Adrenal gland (tissue), 5 donors: ENCODE measurements at regions not wholly inside any gene's neighbourhood (a gene's known extent, or its start where the extent isn't known, plus 50 kb on each side); places are given as distances from the start of the nearest gene placed in this dataset.

Source experiments
- CTCF ChIP-seq, 6 experiments: fragments of 450-650 bp in 4 of 6; fragments of 200-600 bp in 2 of 6; sonication (generic) in 1 of 6; IDR thresholded peaks; 1 replicate in 5 of 6; 2 replicates in 1 of 6; pipeline versions ENCODE4 v1.5.1 to v1.8.0; 2016 to 2021; ENCODE audit warnings: antibody characterized with exemption in 6 of 6, mild to moderate bottlenecking in 2 of 6, moderate library complexity in 1 of 6
- POLR2A ChIP-seq, 2 donors: fragments of 450-650 bp; IDR thresholded peaks; one replicate each; pipeline ENCODE4 v1.6.1; 2017; ENCODE audit warnings: antibody characterized with exemption in 2 of 2, mild to moderate bottlenecking in 2 of 2, moderate library complexity in 1 of 2
- donor health status: DM: no; HTN: no; CAD: no.

- no peak for TF ChIP-seq CTCF (IDR thresholded peaks at IDR 0.05)
- TF ChIP-seq POLR2A (IDR thresholded peaks at IDR 0.05): no peak
Measured at GRCh38 chr5:35543408-35543807, 74.3 kb upstream of the SPEF2 start.
